Nephron (organoid): ENCODE measurements at regions not wholly inside any gene's neighbourhood (a gene's known extent, or its start where the extent isn't known, plus 50 kb on each side); places are given as distances from the start of the nearest gene placed in this dataset.

Experiments used
- H3K27ac Mint-ChIP-seq, 3 experiments: 2 replicates each; pipeline ENCODE4 v1.8.0; 2020; ENCODE audit warnings: mixed read lengths in 3 of 3, mild to moderate bottlenecking in 2 of 3, moderate library complexity in 1 of 3
- H3K27me3 Mint-ChIP-seq: 2 replicates; pipeline ENCODE4 v1.8.0; 2021; ENCODE audit warnings: low read depth, mild to moderate bottlenecking, moderate library complexity, mixed read lengths
- H3K36me3 Mint-ChIP-seq: 2 replicates; pipeline ENCODE4 v1.8.0; 2020; ENCODE audit warnings: low read depth, mixed read lengths
- H3K4me1 Mint-ChIP-seq: 2 replicates; pipeline ENCODE4 v1.8.0; 2020; ENCODE audit warnings: mixed read lengths
- H3K4me3 Mint-ChIP-seq, 3 experiments: 2 replicates each; pipeline ENCODE4 v1.8.0; 2020; ENCODE audit warnings: mild to moderate bottlenecking in 3 of 3, mixed read lengths in 3 of 3, moderate library complexity in 2 of 3
- H3K9me3 Mint-ChIP-seq: 2 replicates; pipeline ENCODE4 v1.8.0; 2020; ENCODE audit warnings: mixed read lengths
- TF ChIP-seq, protein P1 (sequence below), 3 experiments: fragments of 200-600 bp; sonication (generic); IDR thresholded peaks; one replicate each; pipeline ENCODE4 v1.5.0; 2021; ENCODE audit warnings: antibody characterized with exemption in 3 of 3; ENCODE audit not compliant: unreplicated experiment in 3 of 3

DNA sequence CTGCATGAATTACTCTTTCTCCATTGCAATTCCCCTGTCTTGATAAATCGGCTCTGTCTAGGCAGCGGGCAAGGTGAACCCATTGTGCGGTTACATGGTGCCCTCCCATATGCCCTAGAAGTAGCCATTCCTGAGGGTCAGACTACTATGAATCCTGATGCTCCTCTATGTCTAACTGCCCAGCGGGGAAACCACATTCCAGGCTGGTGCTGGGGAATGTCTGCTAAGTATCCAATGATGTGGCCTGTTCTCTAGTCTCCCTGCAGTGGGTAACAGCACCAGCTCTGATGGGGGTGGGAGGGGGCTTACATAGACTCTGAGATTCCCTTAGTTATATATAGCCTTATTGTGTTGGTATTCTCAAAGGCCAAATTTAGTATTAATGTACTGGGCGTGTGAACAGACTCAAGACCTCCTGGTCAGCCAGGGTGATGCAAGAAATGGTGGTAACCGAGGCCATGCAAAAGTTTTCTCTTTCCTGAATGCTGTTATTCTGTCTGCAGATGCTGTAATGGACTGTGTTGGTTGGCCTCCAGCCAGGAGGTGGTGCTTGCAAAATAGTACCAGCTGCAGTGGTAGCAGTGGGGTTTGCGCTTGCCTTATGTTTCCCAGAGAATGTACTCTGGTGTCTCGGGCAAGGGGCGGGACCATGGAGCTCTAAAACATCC lies 564.8 kb upstream of the SLITRK1 start:
- TF ChIP-seq, protein P1, sequence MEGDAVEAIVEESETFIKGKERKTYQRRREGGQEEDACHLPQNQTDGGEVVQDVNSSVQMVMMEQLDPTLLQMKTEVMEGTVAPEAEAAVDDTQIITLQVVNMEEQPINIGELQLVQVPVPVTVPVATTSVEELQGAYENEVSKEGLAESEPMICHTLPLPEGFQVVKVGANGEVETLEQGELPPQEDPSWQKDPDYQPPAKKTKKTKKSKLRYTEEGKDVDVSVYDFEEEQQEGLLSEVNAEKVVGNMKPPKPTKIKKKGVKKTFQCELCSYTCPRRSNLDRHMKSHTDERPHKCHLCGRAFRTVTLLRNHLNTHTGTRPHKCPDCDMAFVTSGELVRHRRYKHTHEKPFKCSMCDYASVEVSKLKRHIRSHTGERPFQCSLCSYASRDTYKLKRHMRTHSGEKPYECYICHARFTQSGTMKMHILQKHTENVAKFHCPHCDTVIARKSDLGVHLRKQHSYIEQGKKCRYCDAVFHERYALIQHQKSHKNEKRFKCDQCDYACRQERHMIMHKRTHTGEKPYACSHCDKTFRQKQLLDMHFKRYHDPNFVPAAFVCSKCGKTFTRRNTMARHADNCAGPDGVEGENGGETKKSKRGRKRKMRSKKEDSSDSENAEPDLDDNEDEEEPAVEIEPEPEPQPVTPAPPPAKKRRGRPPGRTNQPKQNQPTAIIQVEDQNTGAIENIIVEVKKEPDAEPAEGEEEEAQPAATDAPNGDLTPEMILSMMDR (IDR thresholded peaks at IDR 0.05; ENCODE audit: unreplicated experiment in 3 of 3) = no peak
- no peaks in the 10 kb centered on the region for H3K27me3 Mint-ChIP-seq
- H3K36me3 Mint-ChIP-seq = no peaks in the 10 kb centered on the region
- no peak overlapping the region for H3K4me3 Mint-ChIP-seq
- H3K27ac Mint-ChIP-seq = no peak overlapping the region
- peaks cover 2% of the 10 kb centered on the region for H3K9me3 Mint-ChIP-seq
- H3K4me1 Mint-ChIP-seq = no peaks in the 10 kb centered on the region

DNA sequence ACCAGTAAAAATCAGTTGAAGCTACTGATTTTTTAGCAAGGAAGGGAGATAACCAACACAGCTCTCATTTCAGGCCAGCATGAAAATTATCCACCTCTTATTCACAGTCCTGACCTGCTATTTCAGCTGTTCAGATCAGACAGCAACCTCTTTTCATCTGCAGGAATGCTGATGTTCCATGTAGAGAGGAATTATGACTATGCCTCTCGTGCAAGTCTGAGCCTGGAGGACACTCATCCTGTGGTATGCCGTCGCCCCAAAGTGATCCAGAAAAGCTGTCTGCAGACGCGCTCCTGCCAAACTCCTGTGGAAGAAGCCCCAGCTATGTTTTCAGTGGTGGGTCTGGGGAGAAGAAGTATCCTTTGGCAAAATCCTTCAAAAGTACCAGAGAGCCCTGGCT lies 563.5 kb upstream of the SLITRK1 start:
- Mint-ChIP-seq H3K36me3 (no peaks in the 10 kb centered on the region), H3K27ac (no peak overlapping the region), H3K4me1 (no peaks in the 10 kb centered on the region), H3K9me3 (peaks cover 2% of the 10 kb centered on the region), H3K4me3 (no peak overlapping the region), H3K27me3 (no peaks in the 10 kb centered on the region)
- TF ChIP-seq, protein P1 (IDR thresholded peaks at IDR 0.05; ENCODE audit: unreplicated experiment in 3 of 3) = no peak

DNA sequence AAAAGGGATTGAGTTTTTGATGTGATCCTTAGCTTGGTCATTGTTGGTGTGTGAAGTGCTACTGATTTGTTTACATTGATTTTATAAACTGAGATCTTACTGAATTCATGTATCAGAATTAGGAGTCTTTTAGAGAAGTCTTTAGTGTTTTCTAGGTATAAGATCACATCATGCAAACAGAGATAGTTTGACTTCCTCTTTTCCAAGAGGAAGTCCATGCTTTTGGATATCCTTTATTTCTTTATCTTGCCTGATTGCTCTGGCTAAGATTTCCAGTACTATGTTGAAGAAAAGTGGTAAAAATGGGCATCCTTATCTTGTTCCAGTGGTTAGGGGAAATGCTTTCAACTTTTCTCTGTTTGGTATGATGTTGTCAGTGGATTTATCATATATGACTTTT lies 561.2 kb upstream of the SLITRK1 start:
- TF ChIP-seq, protein P1 (IDR thresholded peaks at IDR 0.05; ENCODE audit: unreplicated experiment in 3 of 3) = no peak
- Mint-ChIP-seq H3K4me3 (no peak overlapping the region), H3K36me3 (no peaks in the 10 kb centered on the region)

DNA sequence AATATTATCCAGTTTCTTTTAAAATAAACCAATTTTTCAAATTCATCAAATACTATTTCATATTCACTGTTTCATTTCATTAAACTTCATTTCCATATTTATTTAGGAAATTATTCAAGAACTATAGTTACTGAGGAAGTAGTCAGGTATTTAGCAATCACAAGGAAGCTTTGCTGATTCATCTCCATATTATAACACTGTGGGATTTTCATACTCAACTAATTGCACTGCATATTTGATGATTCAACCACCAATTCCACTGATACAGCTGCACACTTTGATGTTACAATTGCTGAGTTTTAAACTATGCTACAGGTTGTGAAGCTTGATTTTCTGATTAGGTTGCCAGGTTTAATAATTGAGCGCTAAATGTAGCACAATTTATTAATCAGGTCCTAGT lies 556.8 kb upstream of the SLITRK1 start:
- Mint-ChIP-seq H3K36me3 (no peaks in the 10 kb centered on the region), H3K4me3 (no peak overlapping the region), H3K27me3 (no peaks in the 10 kb centered on the region), H3K9me3 (peaks cover 2% of the 10 kb centered on the region), H3K4me1 (no peaks in the 10 kb centered on the region), H3K27ac (no peak overlapping the region)
- TF ChIP-seq, protein P1 (IDR thresholded peaks at IDR 0.05; ENCODE audit: unreplicated experiment in 3 of 3) = no peak

More for the DNA sequence above, 561.2 kb upstream of the SLITRK1 start:
- H3K27ac Mint-ChIP-seq = no peak overlapping the region
- H3K4me1 Mint-ChIP-seq = no peaks in the 10 kb centered on the region
- peaks cover 2% of the 10 kb centered on the region for H3K9me3 Mint-ChIP-seq
- no peaks in the 10 kb centered on the region for H3K27me3 Mint-ChIP-seq

DNA sequence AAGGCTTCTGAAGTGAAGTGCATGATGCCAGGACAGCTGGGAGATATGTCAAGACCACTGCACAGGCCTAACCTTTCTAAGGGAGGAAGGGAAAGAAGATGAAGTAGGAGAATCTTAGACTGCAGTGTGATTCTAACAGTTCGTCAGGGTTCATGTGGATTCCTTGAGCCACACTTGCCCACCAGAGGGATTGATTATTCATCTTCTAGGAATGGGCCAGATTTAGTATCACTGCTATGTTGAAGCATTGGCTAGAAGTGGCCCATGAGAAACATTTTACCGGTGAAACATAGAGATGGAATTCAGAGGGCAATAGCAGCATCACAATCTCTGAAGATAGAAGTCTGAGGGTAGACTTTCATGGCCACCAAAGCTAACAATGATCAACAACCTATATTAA lies 550.8 kb upstream of the SLITRK1 start:
- Mint-ChIP-seq H3K9me3 (no peaks in the 10 kb centered on the region), H3K27ac (no peak overlapping the region), H3K4me3 (no peak overlapping the region), H3K36me3 (no peaks in the 10 kb centered on the region), H3K27me3 (no peaks in the 10 kb centered on the region), H3K4me1 (no peaks in the 10 kb centered on the region)
- TF ChIP-seq, protein P1 (IDR thresholded peaks at IDR 0.05; ENCODE audit: unreplicated experiment in 3 of 3) = no peak

DNA sequence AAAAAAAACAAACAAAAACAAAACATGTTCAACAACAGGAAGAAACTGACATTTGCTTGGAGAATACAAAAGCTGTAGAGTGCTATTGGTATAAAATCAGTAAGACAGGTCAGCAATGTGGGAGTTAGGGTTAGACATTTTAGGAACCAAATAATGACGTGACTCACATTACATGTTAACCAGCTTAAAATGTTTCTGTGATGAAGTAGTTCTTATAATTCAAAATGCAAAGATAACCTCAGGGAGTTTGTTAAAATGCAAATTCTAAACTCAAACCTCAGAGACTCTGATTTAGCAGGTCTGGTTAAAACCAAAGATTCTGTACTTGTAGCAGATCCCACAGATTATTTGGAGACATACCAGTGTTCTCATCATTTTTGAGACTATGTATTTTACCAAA lies 549.4 kb upstream of the SLITRK1 start:
- TF ChIP-seq, protein P1 (IDR thresholded peaks at IDR 0.05; ENCODE audit: unreplicated experiment in 3 of 3) = no peak
- no peaks in the 10 kb centered on the region for H3K27me3 Mint-ChIP-seq
- no peak overlapping the region for H3K4me3 Mint-ChIP-seq
- no peaks in the 10 kb centered on the region for H3K36me3 Mint-ChIP-seq
- H3K9me3 Mint-ChIP-seq = peaks cover 2% of the 10 kb centered on the region
- H3K4me1 Mint-ChIP-seq = no peaks in the 10 kb centered on the region
- H3K27ac Mint-ChIP-seq = no peak overlapping the region
